BE2C (cell line): ENCODE measurements at regions not wholly inside any gene's neighbourhood (a gene's known extent, or its start where the extent isn't known, plus 50 kb on each side); places are given as distances from the start of the nearest gene placed in this dataset.
"Not testable (repeated sequence)": the region's sequence is repeated elsewhere in the genome, so short reads cannot be mapped to it uniquely, and the experiment has no call there.

Experiments
- DNase-seq: peaks from one replicate; pipeline ENCODE4 v3.0.0-alpha.2; 2020
- H3K27me3 ChIP-seq: fragments of 250-450 bp; sonication (Bioruptor Pico); 2 replicates; pipeline ENCODE4 v1.5.1; 2020; ENCODE audit warnings: mild to moderate bottlenecking
- H3K36me3 ChIP-seq: fragments of 250-450 bp; sonication (Bioruptor Pico); 2 replicates; pipeline ENCODE4 v1.5.1; 2020; ENCODE audit warnings: mild to moderate bottlenecking
- H3K4me1 ChIP-seq: fragments of 250-450 bp; sonication (Bioruptor Pico); 2 replicates; pipeline ENCODE4 v1.5.1; 2020
- H3K4me3 ChIP-seq: 2 replicates; pipeline ENCODE4 v1.5.1; 2011; ENCODE audit warnings: low read depth, low read length
- H3K9me3 ChIP-seq: fragments of 250-450 bp; sonication (Bioruptor Pico); 2 replicates; pipeline ENCODE4 v1.5.1; 2020
- TF ChIP-seq, protein P1 (sequence below): IDR thresholded peaks from 2 replicates; pipeline ENCODE4 v1.5.1; 2012; ENCODE audit warnings: mild to moderate bottlenecking, low read depth, low read length

DNA sequence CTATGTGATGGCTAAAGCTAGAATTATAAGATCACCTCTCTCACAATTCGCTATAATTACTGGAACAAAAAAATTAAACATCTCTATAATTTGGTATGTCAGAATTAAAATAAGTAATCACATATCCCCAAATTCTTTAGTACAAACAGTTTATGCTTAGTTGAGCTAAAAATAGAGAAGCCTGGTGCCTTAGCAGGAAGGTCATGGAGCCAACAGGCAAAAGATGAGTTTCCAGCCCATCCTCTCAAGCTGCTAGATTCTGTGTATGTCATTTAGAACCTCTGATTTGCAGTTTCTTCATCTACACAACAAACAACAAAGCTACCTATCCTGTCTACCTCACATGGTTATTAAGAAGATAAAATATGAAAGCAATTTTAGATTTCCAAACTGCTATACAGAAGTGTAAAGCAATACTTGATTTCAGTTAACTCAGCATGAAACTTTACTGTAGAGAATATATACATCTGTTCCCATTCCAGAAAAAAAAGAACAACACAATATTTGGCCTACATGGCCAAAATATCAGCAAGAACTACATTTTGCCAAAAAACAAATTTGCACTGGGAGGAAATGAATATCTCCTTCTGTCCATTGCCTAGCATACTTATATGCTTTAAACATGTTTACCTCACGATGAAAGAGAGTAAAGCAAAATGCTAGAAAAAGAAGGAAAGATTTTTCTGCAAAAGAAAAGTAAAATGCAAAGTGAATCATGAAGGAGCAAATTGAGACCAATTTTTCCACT lies 294.0 kb upstream of the MIR17HG start:
- TF ChIP-seq, protein P1, sequence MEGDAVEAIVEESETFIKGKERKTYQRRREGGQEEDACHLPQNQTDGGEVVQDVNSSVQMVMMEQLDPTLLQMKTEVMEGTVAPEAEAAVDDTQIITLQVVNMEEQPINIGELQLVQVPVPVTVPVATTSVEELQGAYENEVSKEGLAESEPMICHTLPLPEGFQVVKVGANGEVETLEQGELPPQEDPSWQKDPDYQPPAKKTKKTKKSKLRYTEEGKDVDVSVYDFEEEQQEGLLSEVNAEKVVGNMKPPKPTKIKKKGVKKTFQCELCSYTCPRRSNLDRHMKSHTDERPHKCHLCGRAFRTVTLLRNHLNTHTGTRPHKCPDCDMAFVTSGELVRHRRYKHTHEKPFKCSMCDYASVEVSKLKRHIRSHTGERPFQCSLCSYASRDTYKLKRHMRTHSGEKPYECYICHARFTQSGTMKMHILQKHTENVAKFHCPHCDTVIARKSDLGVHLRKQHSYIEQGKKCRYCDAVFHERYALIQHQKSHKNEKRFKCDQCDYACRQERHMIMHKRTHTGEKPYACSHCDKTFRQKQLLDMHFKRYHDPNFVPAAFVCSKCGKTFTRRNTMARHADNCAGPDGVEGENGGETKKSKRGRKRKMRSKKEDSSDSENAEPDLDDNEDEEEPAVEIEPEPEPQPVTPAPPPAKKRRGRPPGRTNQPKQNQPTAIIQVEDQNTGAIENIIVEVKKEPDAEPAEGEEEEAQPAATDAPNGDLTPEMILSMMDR, result no peak

DNA sequence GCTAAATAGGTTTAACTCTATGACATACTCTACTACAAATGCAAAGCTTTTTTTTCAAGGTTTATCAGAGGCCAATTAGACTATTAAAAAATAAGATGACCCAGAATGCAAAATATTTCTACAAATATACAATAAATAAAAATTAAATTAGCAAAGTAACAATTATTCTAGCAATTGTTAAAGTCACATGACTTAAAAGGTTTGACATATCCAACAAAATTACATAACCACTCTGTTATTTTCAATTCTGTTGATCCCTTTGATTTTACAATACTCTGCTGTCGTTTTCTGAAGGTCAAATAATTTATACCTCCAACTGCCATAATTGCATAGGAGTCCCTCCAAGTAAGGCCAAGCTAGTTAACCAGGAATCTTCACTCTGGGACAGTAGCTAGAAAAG lies 292.6 kb upstream of the MIR17HG start:
- no peak for DNase-seq
- no peak overlapping the region for H3K4me3 ChIP-seq
- H3K9me3 ChIP-seq, result no peaks in the 10 kb centered on the region
- no peaks in the 10 kb centered on the region for H3K27me3 ChIP-seq
- no peaks in the 10 kb centered on the region; the same call in 1 of the 2 replicates for H3K36me3 ChIP-seq
- no peaks in the 10 kb centered on the region for H3K4me1 ChIP-seq
- TF ChIP-seq, protein P1, result no peak

More for the DNA sequence above, 294.0 kb upstream of the MIR17HG start:
- no peak overlapping the region for H3K4me3 ChIP-seq
- no peaks in the 10 kb centered on the region for H3K9me3 ChIP-seq
- no peaks in the 10 kb centered on the region for H3K27me3 ChIP-seq
- no peaks in the 10 kb centered on the region; the same call in 1 of the 2 replicates for H3K36me3 ChIP-seq
- DNase-seq, result no peak
- no peaks in the 10 kb centered on the region for H3K4me1 ChIP-seq

DNA sequence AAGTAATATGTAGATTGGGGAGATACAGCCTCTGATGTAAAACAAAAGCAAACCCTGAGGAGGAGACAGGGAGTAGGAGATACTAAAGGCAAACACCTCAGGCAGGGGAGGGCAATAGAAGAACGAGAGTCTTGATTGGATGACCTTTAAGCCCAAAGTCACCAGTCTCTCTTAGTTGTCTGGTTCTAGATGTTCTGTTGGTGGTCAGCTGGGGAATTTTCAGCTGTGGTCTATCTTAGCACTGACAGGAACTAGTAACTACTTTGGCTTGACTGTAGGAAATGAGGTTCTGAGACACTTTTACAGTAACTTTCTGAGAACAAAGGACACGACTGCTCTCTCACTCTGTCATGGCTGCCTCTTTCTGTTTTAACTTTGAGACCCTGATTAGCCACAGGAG lies 290.7 kb upstream of the MIR17HG start:
- no peaks in the 10 kb centered on the region; the same call in 1 of the 2 replicates for H3K36me3 ChIP-seq
- no peaks in the 10 kb centered on the region for H3K4me1 ChIP-seq
- H3K9me3 ChIP-seq, result no peaks in the 10 kb centered on the region
- H3K27me3 ChIP-seq, result no peaks in the 10 kb centered on the region
- TF ChIP-seq, protein P1, result no peak
- no peak for DNase-seq
- no peak overlapping the region for H3K4me3 ChIP-seq

- not testable (repeated sequence) for H3K4me3 ChIP-seq, H3K27me3 ChIP-seq, H3K4me1 ChIP-seq, H3K9me3 ChIP-seq, DNase-seq, H3K36me3 ChIP-seq
These were observed 290.0 kb upstream of the MIR17HG start for GRCh38 chr13:91057507-91057906.

- Histone ChIP-seq H3K9me3 (no peaks in the 10 kb centered on the region), H3K4me1 (no peaks in the 10 kb centered on the region), H3K27me3 (no peaks in the 10 kb centered on the region), H3K4me3 (no peak overlapping the region), H3K36me3 (no peaks in the 10 kb centered on the region; the same call in 1 of the 2 replicates)
- no peak for DNase-seq
- TF ChIP-seq, protein P1, result no peak
These were observed 289.4 kb upstream of the MIR17HG start for GRCh38 chr13:91058066-91058465.

DNA sequence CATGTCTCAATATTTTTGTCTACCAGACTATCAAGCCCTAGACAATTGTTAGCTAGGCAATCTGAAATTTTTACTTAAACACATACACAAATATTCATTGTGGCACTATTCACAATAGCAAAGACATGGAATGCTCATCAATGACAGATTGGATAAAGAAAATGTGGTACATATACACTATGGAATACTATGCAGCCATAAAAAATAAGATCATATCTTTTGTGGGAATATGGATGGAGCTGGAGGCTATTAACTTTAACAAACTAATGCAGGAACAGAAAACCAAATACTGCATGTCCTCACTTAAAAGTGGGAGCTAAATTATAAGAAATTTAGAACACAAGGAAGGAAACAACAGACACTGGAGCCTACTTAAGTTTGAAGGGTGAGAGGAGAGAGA lies 288.6 kb upstream of the MIR17HG start:
- Histone ChIP-seq H3K27me3 (no peaks in the 10 kb centered on the region), H3K4me1 (no peaks in the 10 kb centered on the region), H3K9me3 (no peaks in the 10 kb centered on the region), H3K36me3 (no peaks in the 10 kb centered on the region; the same call in 1 of the 2 replicates), H3K4me3 (no peak overlapping the region)
- TF ChIP-seq, protein P1, result no peak
- DNase-seq, result no peak
